ENCODE measurements at regions not wholly inside any gene's neighbourhood (a gene's known extent, or its start where the extent isn't known, plus 50 kb on each side); places are given as distances from the start of the nearest gene placed in this dataset.

DNA sequence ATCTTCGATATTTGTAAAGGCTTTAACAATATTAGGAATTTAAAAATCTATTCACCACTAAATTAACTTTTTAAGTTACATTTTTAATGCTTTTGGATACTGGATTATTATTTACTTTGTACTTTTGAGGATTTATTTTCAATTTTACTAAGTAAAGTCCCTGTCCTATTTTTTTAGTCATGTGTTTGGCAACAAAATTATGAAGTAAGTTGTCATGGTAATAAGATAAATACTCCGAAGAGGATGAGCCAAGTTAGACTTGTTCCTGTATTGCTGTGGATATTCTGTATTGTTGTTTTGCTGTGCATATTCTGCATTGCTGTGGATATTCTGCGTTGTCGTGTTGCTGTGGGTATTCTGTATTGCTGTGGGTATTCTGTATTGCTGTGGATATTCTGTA is 210.1 kb downstream of the MTRR start:
- Histone ChIP-seq H3K36me3 (ENCODE audit: insufficient read depth, low read length) (no peaks in the 10 kb centered on the region), H3K4me2 (ENCODE audit: low read length) (no peak overlapping the region), H3K9me3 (ENCODE audit: low read length) (no peaks in the 10 kb centered on the region), H3K79me2 (ENCODE audit: insufficient read depth, low read depth, low read length) (no peaks in the 10 kb centered on the region), H3K9me2 (ENCODE audit: insufficient read depth, low read length) (no peaks in the 10 kb centered on the region), H3K4me3 (ENCODE audit: low read depth, low read length, poor library complexity, severe bottlenecking) (no peak overlapping the region), H4K20me1 (ENCODE audit: insufficient read depth, low read length) (no peaks in the 10 kb centered on the region), H3K4me1 (ENCODE audit: insufficient read depth, low read length, poor library complexity, severe bottlenecking) (no peaks in the 10 kb centered on the region), H2AFZ (ENCODE audit: low read length) (no peak overlapping the region), H3K27ac (ENCODE audit: low read depth, low read length, poor library complexity, severe bottlenecking) (no peak overlapping the region)
- ChIA-PET POLR2A (no interaction called here), CTCF (ENCODE audit: unreplicated experiment) (no interaction called here)
- intact Hi-C loops (cut with micrococcal nuclease; ENCODE audit: unreplicated experiment), result no loop called here
- DNase-seq (ENCODE audit: low spot score), result no peak
- no peak for TF ChIP-seq EZH2phosphoT487 (IDR thresholded peaks at IDR 0.05; ENCODE audit: borderline replicate concordance, low read depth, low read length)
- TF ChIP-seq, protein P1, sequence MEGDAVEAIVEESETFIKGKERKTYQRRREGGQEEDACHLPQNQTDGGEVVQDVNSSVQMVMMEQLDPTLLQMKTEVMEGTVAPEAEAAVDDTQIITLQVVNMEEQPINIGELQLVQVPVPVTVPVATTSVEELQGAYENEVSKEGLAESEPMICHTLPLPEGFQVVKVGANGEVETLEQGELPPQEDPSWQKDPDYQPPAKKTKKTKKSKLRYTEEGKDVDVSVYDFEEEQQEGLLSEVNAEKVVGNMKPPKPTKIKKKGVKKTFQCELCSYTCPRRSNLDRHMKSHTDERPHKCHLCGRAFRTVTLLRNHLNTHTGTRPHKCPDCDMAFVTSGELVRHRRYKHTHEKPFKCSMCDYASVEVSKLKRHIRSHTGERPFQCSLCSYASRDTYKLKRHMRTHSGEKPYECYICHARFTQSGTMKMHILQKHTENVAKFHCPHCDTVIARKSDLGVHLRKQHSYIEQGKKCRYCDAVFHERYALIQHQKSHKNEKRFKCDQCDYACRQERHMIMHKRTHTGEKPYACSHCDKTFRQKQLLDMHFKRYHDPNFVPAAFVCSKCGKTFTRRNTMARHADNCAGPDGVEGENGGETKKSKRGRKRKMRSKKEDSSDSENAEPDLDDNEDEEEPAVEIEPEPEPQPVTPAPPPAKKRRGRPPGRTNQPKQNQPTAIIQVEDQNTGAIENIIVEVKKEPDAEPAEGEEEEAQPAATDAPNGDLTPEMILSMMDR (conservative IDR thresholded peaks at IDR 0.05; ENCODE audit: low read length), result no peak
- BruUV-seq (replicated peaks), result no TSS peak

DNA sequence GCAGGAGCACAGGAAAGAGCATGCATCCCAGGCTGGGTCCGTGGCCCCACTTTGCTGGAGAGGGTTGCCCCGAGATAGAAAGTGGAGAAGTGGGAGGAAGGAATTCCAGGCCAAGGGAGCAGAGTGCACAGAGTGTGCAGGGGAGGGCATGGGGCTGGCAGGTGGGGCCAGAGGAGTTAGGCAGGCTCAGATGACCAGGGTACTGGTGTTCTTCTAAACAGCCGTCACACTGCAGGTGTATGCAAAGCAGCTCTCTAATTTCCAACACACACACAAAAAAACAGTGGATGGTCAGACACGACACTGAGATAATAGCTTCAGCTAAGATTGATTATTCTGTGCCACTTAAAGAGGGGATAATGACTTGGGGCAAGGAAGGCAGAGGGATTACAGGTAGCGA is 212.2 kb downstream of the MTRR start:
- BruUV-seq (replicated peaks), result no TSS peak
- no peaks in the 10 kb centered on the region for H3K9me3 ChIP-seq (ENCODE audit: low read length)
- CTCF ChIA-PET (ENCODE audit: unreplicated experiment), result no interaction called here
- no peak overlapping the region for H2AFZ ChIP-seq (ENCODE audit: low read length)
- H3K27ac ChIP-seq (ENCODE audit: low read depth, low read length, poor library complexity, severe bottlenecking), result no peak overlapping the region
- H3K9me2 ChIP-seq (ENCODE audit: insufficient read depth, low read length), result no peaks in the 10 kb centered on the region
- POLR2A ChIA-PET, result no interaction called here
- no peaks in the 10 kb centered on the region for H3K4me1 ChIP-seq (ENCODE audit: insufficient read depth, low read length, poor library complexity, severe bottlenecking)
- H3K4me3 ChIP-seq (ENCODE audit: low read depth, low read length, poor library complexity, severe bottlenecking), result no peak overlapping the region
- intact Hi-C loops (cut with micrococcal nuclease; ENCODE audit: unreplicated experiment), result no loop called here
- no peak overlapping the region for H3K4me2 ChIP-seq (ENCODE audit: low read length)
- TF ChIP-seq, protein P1 (conservative IDR thresholded peaks at IDR 0.05; ENCODE audit: low read length), result no peak
- TF ChIP-seq EZH2phosphoT487 (IDR thresholded peaks at IDR 0.05; ENCODE audit: borderline replicate concordance, low read depth, low read length), result no peak
- no peaks in the 10 kb centered on the region for H3K79me2 ChIP-seq (ENCODE audit: insufficient read depth, low read depth, low read length)
- DNase-seq (ENCODE audit: low spot score), result no peak
- no peaks in the 10 kb centered on the region for H3K36me3 ChIP-seq (ENCODE audit: insufficient read depth, low read length)
- no peaks in the 10 kb centered on the region for H4K20me1 ChIP-seq (ENCODE audit: insufficient read depth, low read length)

DNA sequence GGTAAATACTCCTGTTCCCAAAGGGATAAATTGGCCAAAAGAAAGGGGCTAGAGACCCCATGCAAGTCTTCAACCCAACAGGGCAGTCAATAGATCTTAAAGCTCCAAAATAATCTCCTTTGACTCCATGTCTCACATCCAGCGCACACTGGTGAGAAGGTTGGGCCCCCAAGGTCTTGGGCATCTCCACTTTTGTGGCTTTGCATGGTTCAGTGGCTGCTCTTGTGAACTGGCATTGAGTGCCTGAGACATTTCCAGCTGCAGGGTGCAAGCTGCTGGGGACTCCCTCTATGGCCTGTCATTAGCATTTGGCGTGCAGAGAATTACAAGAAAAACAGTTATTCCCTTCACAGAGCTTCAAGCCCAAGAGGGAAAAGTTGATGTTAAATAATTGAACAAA is 224.7 kb downstream of the MTRR start:
- intact Hi-C loops (cut with micrococcal nuclease; ENCODE audit: unreplicated experiment), result no loop called here
- Histone ChIP-seq H3K4me2 (ENCODE audit: low read length) (no peak overlapping the region), H3K4me3 (ENCODE audit: low read depth, low read length, poor library complexity, severe bottlenecking) (no peak overlapping the region), H3K9me2 (ENCODE audit: insufficient read depth, low read length) (no peaks in the 10 kb centered on the region), H3K79me2 (ENCODE audit: insufficient read depth, low read depth, low read length) (no peaks in the 10 kb centered on the region), H3K27ac (ENCODE audit: low read depth, low read length, poor library complexity, severe bottlenecking) (no peak overlapping the region), H4K20me1 (ENCODE audit: insufficient read depth, low read length) (no peaks in the 10 kb centered on the region), H3K36me3 (ENCODE audit: insufficient read depth, low read length) (no peaks in the 10 kb centered on the region), H3K4me1 (ENCODE audit: insufficient read depth, low read length, poor library complexity, severe bottlenecking) (no peaks in the 10 kb centered on the region), H3K9me3 (ENCODE audit: low read length) (no peaks in the 10 kb centered on the region), H2AFZ (ENCODE audit: low read length) (no peak overlapping the region)
- no peak for DNase-seq (ENCODE audit: low spot score)
- no TSS peak for BruUV-seq (replicated peaks)
- POLR2A ChIA-PET, result no interaction called here
- TF ChIP-seq, protein P1 (conservative IDR thresholded peaks at IDR 0.05; ENCODE audit: low read length), result no peak
- no peak for TF ChIP-seq EZH2phosphoT487 (IDR thresholded peaks at IDR 0.05; ENCODE audit: borderline replicate concordance, low read depth, low read length)
- CTCF ChIA-PET (ENCODE audit: unreplicated experiment), result no interaction called here
